BE2C (cell line): ENCODE measurements at regions not wholly inside any gene's neighbourhood (a gene's known extent, or its start where the extent isn't known, plus 50 kb on each side); places are given as distances from the start of the nearest gene placed in this dataset.

Experiments
- DNase-seq: peaks from one replicate; pipeline ENCODE4 v3.0.0-alpha.2; 2020
- H3K27me3 ChIP-seq: fragments of 250-450 bp; sonication (Bioruptor Pico); 2 replicates; pipeline ENCODE4 v1.5.1; 2020; ENCODE audit warnings: mild to moderate bottlenecking
- H3K36me3 ChIP-seq: fragments of 250-450 bp; sonication (Bioruptor Pico); 2 replicates; pipeline ENCODE4 v1.5.1; 2020; ENCODE audit warnings: mild to moderate bottlenecking
- H3K4me1 ChIP-seq: fragments of 250-450 bp; sonication (Bioruptor Pico); 2 replicates; pipeline ENCODE4 v1.5.1; 2020
- H3K4me3 ChIP-seq: 2 replicates; pipeline ENCODE4 v1.5.1; 2011; ENCODE audit warnings: low read depth, low read length
- H3K9me3 ChIP-seq: fragments of 250-450 bp; sonication (Bioruptor Pico); 2 replicates; pipeline ENCODE4 v1.5.1; 2020
- CTCF ChIP-seq: IDR thresholded peaks from 2 replicates; pipeline ENCODE4 v1.5.1; 2012; ENCODE audit warnings: mild to moderate bottlenecking, low read depth, low read length

- no peaks in the 10 kb centered on the region for H3K9me3 ChIP-seq
- DNase-seq = no peak
- no peak for TF ChIP-seq CTCF
- H3K4me1 ChIP-seq = no peaks in the 10 kb centered on the region
- no peak overlapping the region for H3K4me3 ChIP-seq
- no peaks in the 10 kb centered on the region for H3K36me3 ChIP-seq
- peaks cover 4% of the 10 kb centered on the region; the same call in 1 of the 2 replicates for H3K27me3 ChIP-seq
Measured at GRCh38 chr20:24393903-24394302, 75.5 kb upstream of the SYNDIG1 start.

GRCh38 chr20:24392612-24393011, 76.8 kb upstream of the SYNDIG1 start:
- no peaks in the 10 kb centered on the region for H3K36me3 ChIP-seq
- no peak for TF ChIP-seq CTCF
- H3K4me1 ChIP-seq = no peaks in the 10 kb centered on the region
- no peak for DNase-seq
- H3K4me3 ChIP-seq = no peak overlapping the region
- H3K27me3 ChIP-seq = peaks cover 4% of the 10 kb centered on the region; the same call in 1 of the 2 replicates
- H3K9me3 ChIP-seq = no peaks in the 10 kb centered on the region

GRCh38 chr20:24389686-24390085, 79.7 kb upstream of the SYNDIG1 start:
- Histone ChIP-seq H3K27me3 (peaks cover 4% of the 10 kb centered on the region; the same call in 1 of the 2 replicates), H3K4me1 (no peaks in the 10 kb centered on the region), H3K36me3 (no peaks in the 10 kb centered on the region), H3K9me3 (no peaks in the 10 kb centered on the region), H3K4me3 (no peak overlapping the region)
- no peak for DNase-seq
- TF ChIP-seq CTCF = no peak

- no peaks in the 10 kb centered on the region for H3K36me3 ChIP-seq
Measured at GRCh38 chr20:24388828-24389380, 80.5 kb upstream of the SYNDIG1 start.

GRCh38 chr20:24385547-24385946, 83.9 kb upstream of the SYNDIG1 start:
- Histone ChIP-seq H3K4me3 (no peak overlapping the region), H3K36me3 (no peaks in the 10 kb centered on the region), H3K9me3 (no peaks in the 10 kb centered on the region), H3K4me1 (peaks cover 3% of the 10 kb centered on the region; the same call in 1 of the 2 replicates), H3K27me3 (no peaks in the 10 kb centered on the region)
- DNase-seq = no peak
- no peak for TF ChIP-seq CTCF

More at GRCh38 chr20:24388828-24389380, 80.5 kb upstream of the SYNDIG1 start:
- Histone ChIP-seq H3K9me3 (no peaks in the 10 kb centered on the region), H3K4me3 (no peak overlapping the region), H3K27me3 (peaks cover 4% of the 10 kb centered on the region; the same call in 1 of the 2 replicates), H3K4me1 (no peaks in the 10 kb centered on the region)
- no peak for TF ChIP-seq CTCF
- no peak for DNase-seq

GRCh38 chr20:24384865-24385264, 84.6 kb upstream of the SYNDIG1 start:
- Histone ChIP-seq H3K4me1 (peaks cover 3% of the 10 kb centered on the region; the same call in 1 of the 2 replicates), H3K27me3 (no peaks in the 10 kb centered on the region), H3K36me3 (no peaks in the 10 kb centered on the region), H3K4me3 (no peak overlapping the region), H3K9me3 (no peaks in the 10 kb centered on the region)
- no peak for TF ChIP-seq CTCF
- DNase-seq = no peak
